BLaER1 (cell line): ENCODE measurements at regions not wholly inside any gene's neighbourhood (a gene's known extent, or its start where the extent isn't known, plus 50 kb on each side); places are given as distances from the start of the nearest gene placed in this dataset.

Source experiments
- H3K27ac ChIP-seq: shearing (Covaris generic); formaldehyde crosslinking; 2 replicates; pipeline ENCODE4 v1.8.1; 2022
- H3K27me3 ChIP-seq: shearing (Covaris generic); formaldehyde crosslinking; 2 replicates; pipeline ENCODE4 v1.8.1; 2022
- H3K36me3 ChIP-seq: shearing (Covaris generic); formaldehyde crosslinking; 2 replicates; pipeline ENCODE4 v1.8.1; 2022
- H3K4me1 ChIP-seq: shearing (Covaris generic); formaldehyde crosslinking; 2 replicates; pipeline ENCODE4 v1.8.1; 2022
- H3K4me2 ChIP-seq: shearing (Covaris generic); formaldehyde crosslinking; 2 replicates; pipeline ENCODE4 v1.8.1; 2022
- H3K4me3 ChIP-seq: shearing (Covaris generic); formaldehyde crosslinking; 2 replicates; pipeline ENCODE4 v1.8.1; 2022
- H3K9ac ChIP-seq: shearing (Covaris generic); formaldehyde crosslinking; 2 replicates; pipeline ENCODE4 v1.8.1; 2022
- H3K9me3 ChIP-seq: shearing (Covaris generic); formaldehyde crosslinking; 2 replicates; pipeline ENCODE4 v1.8.1; 2022
- H4K20me1 ChIP-seq: shearing (Covaris generic); formaldehyde crosslinking; 2 replicates; pipeline ENCODE4 v1.8.1; 2022
- Cebpa-rat ChIP-seq: shearing (Covaris generic); IDR thresholded peaks from 2 replicates; pipeline ENCODE4 v1.8.1; 2022

GRCh38 chr7:85074-85882 is 107.1 kb upstream of the FAM20C start:
- Histone ChIP-seq H3K4me1 (peaks cover 100% of the 10 kb centered on the region), H3K36me3 (no peaks in the 10 kb centered on the region), H3K9me3 (no peaks in the 10 kb centered on the region), H3K27me3 (no peaks in the 10 kb centered on the region), H3K4me2 (peak overlapping the region; percentile 96), H3K9ac (peak overlapping the region; percentile 66; the same call in 1 of the 2 replicates), H4K20me1 (no peaks in the 10 kb centered on the region), H3K4me3 (no peak overlapping the region), H3K27ac (peak overlapping the region; percentile 91)
- no peak for TF ChIP-seq Cebpa-rat

GRCh38 chr7:85883-86515 is 106.4 kb upstream of the FAM20C start:
- peak overlapping the region; percentile 96 for H3K4me2 ChIP-seq
- peak overlapping the region; percentile 91 for H3K27ac ChIP-seq
- TF ChIP-seq Cebpa-rat: no peak
- H3K4me3 ChIP-seq: no peak overlapping the region
- no peaks in the 10 kb centered on the region for H3K27me3 ChIP-seq
- peaks cover 100% of the 10 kb centered on the region for H3K4me1 ChIP-seq
- H3K9ac ChIP-seq: peak overlapping the region; percentile 66
- H4K20me1 ChIP-seq: no peaks in the 10 kb centered on the region
- no peaks in the 10 kb centered on the region for H3K36me3 ChIP-seq
- no peaks in the 10 kb centered on the region for H3K9me3 ChIP-seq

DNA sequence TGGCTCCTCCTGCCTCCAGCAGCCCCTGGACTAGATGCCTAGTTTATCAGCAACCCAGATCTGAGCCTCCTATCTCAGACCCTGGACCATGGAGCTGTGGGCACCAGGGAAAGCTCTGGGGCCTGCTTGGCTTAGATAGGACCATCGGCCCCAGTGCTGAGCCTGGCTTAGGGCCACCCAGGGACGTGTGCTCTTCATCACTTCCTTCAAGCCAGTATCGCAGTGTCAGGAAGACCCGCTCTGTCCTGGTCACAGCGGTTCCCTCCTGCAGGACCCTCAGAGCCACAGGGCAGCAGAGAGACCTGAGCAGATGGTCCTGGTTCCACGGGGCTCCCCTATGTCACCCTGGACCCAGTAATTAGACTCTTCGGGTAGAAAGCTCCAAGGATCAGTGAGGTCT is 105.7 kb upstream of the FAM20C start:
- no peak for TF ChIP-seq Cebpa-rat
- peaks cover 100% of the 10 kb centered on the region for H3K4me1 ChIP-seq
- no peaks in the 10 kb centered on the region for H3K36me3 ChIP-seq
- H3K4me3 ChIP-seq: 0 out of 2 replicates have a peak overlapping the region, but pooled peaks have one; percentile 11
- no peaks in the 10 kb centered on the region for H4K20me1 ChIP-seq
- H3K27me3 ChIP-seq: no peaks in the 10 kb centered on the region
- peak overlapping the region; percentile 66 for H3K9ac ChIP-seq
- H3K27ac ChIP-seq: peak overlapping the region; percentile 91
- H3K4me2 ChIP-seq: peak overlapping the region; percentile 96
- no peaks in the 10 kb centered on the region for H3K9me3 ChIP-seq

DNA sequence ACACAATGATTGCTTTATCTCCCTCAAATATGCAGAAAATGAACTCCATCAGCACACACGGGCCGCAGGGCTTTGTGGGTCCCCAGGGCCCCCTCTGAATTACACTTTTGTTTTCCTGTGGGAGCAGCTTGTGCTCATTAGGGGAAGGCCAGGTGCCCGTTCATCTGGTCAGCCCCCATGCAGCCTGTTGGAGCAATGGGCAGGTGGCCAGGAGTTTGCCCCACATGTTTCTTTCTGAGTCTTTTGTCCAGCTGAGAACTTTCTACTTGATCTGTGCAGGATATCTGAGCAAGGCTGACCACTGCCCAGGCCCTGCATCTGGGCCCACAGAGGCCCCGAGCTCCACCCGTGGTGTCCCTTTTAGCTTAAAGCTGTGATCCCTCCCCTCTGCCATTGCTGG is 105.3 kb upstream of the FAM20C start:
- Histone ChIP-seq H3K27ac (peak overlapping the region; percentile 91), H3K4me3 (0 out of 2 replicates have a peak overlapping the region, but pooled peaks have one; percentile 11), H3K36me3 (no peaks in the 10 kb centered on the region), H3K9ac (peak overlapping the region; percentile 66), H3K9me3 (no peaks in the 10 kb centered on the region), H3K4me1 (peaks cover 100% of the 10 kb centered on the region), H3K4me2 (peak overlapping the region; percentile 96), H4K20me1 (no peaks in the 10 kb centered on the region), H3K27me3 (no peaks in the 10 kb centered on the region)
- no peak for TF ChIP-seq Cebpa-rat

DNA sequence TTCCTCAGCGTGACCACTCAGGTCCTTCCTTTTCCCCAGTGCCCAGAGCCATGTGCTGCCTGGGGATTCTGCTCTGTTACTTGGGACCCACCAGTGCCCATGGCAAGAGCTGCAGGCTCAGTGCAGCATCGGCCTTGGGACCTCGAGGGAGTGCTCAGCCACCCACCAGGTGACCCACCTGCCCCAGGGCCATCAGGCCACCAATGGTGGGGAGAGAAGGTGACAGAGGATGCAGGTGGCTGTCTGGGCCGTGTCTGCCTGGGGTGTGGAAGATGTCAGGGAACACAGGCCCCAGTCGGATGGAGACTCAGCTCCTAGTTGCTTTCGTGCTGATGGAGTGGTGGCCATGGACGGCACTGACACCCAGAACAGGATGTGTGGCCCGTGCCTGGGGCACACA is 104.7 kb upstream of the FAM20C start:
- H3K4me3 ChIP-seq: no peak overlapping the region
- no peaks in the 10 kb centered on the region for H3K36me3 ChIP-seq
- peak overlapping the region; percentile 91 for H3K27ac ChIP-seq
- H3K4me1 ChIP-seq: peaks cover 100% of the 10 kb centered on the region
- H3K4me2 ChIP-seq: peak overlapping the region; percentile 96
- no peaks in the 10 kb centered on the region for H3K9me3 ChIP-seq
- peak overlapping the region; percentile 66; the same call in 1 of the 2 replicates for H3K9ac ChIP-seq
- H3K27me3 ChIP-seq: no peaks in the 10 kb centered on the region
- no peak for TF ChIP-seq Cebpa-rat
- H4K20me1 ChIP-seq: no peaks in the 10 kb centered on the region

DNA sequence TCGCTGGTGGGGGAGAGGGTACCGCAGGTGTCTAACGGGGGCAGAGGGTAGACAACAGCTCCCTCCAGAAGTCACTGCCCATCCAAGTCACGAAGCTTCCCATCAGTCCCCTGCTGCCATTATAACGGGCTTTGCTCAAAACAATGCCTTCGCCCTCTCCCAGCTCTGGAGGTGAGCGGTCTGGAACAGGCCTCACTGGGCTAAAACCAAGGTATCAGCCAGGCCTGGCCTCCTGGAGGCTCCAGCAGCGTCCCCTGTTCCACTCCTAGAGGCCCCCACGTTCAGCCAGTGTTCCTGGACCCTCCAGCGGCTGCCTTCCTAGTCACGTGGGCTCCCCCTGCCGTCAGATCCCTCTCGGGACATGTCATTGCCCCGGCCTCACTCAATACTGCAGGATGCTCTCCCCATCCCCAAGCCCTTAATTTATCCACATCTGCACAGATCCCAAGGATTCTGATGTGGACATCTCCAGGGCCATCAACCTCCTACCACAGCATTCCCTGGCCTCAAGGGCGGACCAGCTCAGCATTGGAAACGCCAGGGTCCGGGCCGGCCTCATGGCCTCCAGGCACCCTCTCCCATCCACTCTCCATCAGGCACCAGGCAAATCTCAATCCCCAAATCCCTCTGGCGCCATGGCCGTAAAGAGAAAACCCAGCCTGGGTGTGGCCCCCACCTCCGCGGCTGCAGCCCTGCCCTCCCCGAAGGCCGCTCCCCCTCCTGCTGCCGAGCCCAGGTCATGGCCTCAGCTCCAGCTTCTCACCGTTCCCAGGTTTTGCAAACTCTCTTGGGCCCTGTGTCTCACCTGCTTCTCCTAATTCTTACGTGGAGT is 104.1 kb upstream of the FAM20C start:
- H3K4me1 ChIP-seq: peaks cover 94% of the 10 kb centered on the region

GRCh38 chr7:88927-89231 is 103.5 kb upstream of the FAM20C start:
- Histone ChIP-seq H3K9me3 (no peaks in the 10 kb centered on the region), H3K4me2 (peak overlapping the region; percentile 96), H3K4me3 (peak overlapping the region; percentile 3; the same call in 1 of the 2 replicates), H3K9ac (peak overlapping the region; percentile 65; the same call in 1 of the 2 replicates), H3K36me3 (no peaks in the 10 kb centered on the region), H4K20me1 (no peaks in the 10 kb centered on the region), H3K4me1 (peaks cover 91% of the 10 kb centered on the region), H3K27ac (peak overlapping the region; percentile 91), H3K27me3 (no peaks in the 10 kb centered on the region)
- TF ChIP-seq Cebpa-rat: no peak

More for the DNA sequence above, 104.1 kb upstream of the FAM20C start:
- H3K4me3 ChIP-seq: no peak overlapping the region; the same call in 1 of the 2 replicates
- peak overlapping the region; percentile 65 for H3K9ac ChIP-seq
- peak overlapping the region; percentile 96 for H3K4me2 ChIP-seq
- H3K27me3 ChIP-seq: no peaks in the 10 kb centered on the region
- no peak for TF ChIP-seq Cebpa-rat
- no peaks in the 10 kb centered on the region for H3K9me3 ChIP-seq
- no peaks in the 10 kb centered on the region for H3K36me3 ChIP-seq
- peak overlapping the region; percentile 91 for H3K27ac ChIP-seq
- H4K20me1 ChIP-seq: no peaks in the 10 kb centered on the region

- no peaks in the 10 kb centered on the region for H3K36me3 ChIP-seq
- H3K4me1 ChIP-seq: peaks cover 91% of the 10 kb centered on the region
- H3K27ac ChIP-seq: peak overlapping the region; percentile 91
- peak overlapping the region; percentile 96 for H3K4me2 ChIP-seq
- no peaks in the 10 kb centered on the region for H3K27me3 ChIP-seq
- no peaks in the 10 kb centered on the region for H4K20me1 ChIP-seq
- H3K4me3 ChIP-seq: peak overlapping the region; percentile 3; the same call in 1 of the 2 replicates
- no peaks in the 10 kb centered on the region for H3K9me3 ChIP-seq
- H3K9ac ChIP-seq: peak overlapping the region; percentile 65
- TF ChIP-seq Cebpa-rat: no peak
Measured at GRCh38 chr7:89232-90019, 102.9 kb upstream of the FAM20C start.
